SK-N-SH treated with all-trans-retinoic acid at 6 μM for 48 hours (cell line): ENCODE measurements at regions not wholly inside any gene's neighbourhood (a gene's known extent, or its start where the extent isn't known, plus 50 kb on each side); places are given as distances from the start of the nearest gene placed in this dataset.

Experiments
- ATAC-seq: fragments of 200-7000 bp; cut with Tn5 transposase; 3 replicates; pipeline ENCODE4 v1.9.1; 2020; ENCODE audit warnings: mild to moderate bottlenecking, moderate library complexity
- ARNTL ChIP-seq: fragments of 450-650 bp; formaldehyde crosslinking; IDR thresholded peaks from 2 replicates; pipeline ENCODE4 v1.5.0; 2020; ENCODE audit warnings: low read depth, mild to moderate bottlenecking, moderate library complexity, borderline replicate concordance
- CREB5 ChIP-seq: fragments of 250-450 bp; sonication (Bioruptor Pico); IDR thresholded peaks from 2 replicates; pipeline ENCODE4 v1.5.1; 2020; ENCODE audit warnings: low read depth, mild to moderate bottlenecking, moderate library complexity
- CSDC2 ChIP-seq: fragments of 250-450 bp; sonication (Bioruptor Pico); IDR thresholded peaks from 2 replicates; pipeline ENCODE4 v1.5.0; 2020; ENCODE audit warnings: mild to moderate bottlenecking, moderate library complexity
- CSRNP3 ChIP-seq: fragments of 250-450 bp; sonication (Bioruptor Pico); IDR thresholded peaks from 2 replicates; pipeline ENCODE4 v1.5.1; 2021; ENCODE audit warnings: mild to moderate bottlenecking, moderate library complexity
- GLIS3 ChIP-seq: fragments of 250-450 bp; sonication (Bioruptor Pico); IDR thresholded peaks from 2 replicates; pipeline ENCODE4 v1.5.0; 2020; ENCODE audit warnings: mild to moderate bottlenecking, moderate library complexity
- ISL1 ChIP-seq: fragments of 250-450 bp; sonication (Bioruptor Pico); IDR thresholded peaks from 2 replicates; pipeline ENCODE4 v2.1.2; 2022; ENCODE audit warnings: mild to moderate bottlenecking, moderate library complexity
- OSR1 ChIP-seq: fragments of 250-450 bp; sonication (Bioruptor Pico); IDR thresholded peaks from 2 replicates; pipeline ENCODE4 v1.8.0; 2022; ENCODE audit warnings: moderate library complexity, mild to moderate bottlenecking, inconsistent platforms
- PATZ1 ChIP-seq: fragments of 250-450 bp; sonication (Bioruptor Pico); IDR thresholded peaks from 2 replicates; pipeline ENCODE4 v1.8.0; 2020; ENCODE audit warnings: mild to moderate bottlenecking, moderate library complexity, borderline replicate concordance
- POU6F1 ChIP-seq: fragments of 250-450 bp; sonication (Bioruptor Pico); IDR thresholded peaks from 2 replicates; pipeline ENCODE4 v1.8.0; 2021; ENCODE audit warnings: low read depth, mild to moderate bottlenecking, moderate library complexity, borderline replicate concordance
- PPARA ChIP-seq: fragments of 250-450 bp; sonication (Bioruptor Pico); IDR thresholded peaks from 2 replicates; pipeline ENCODE4 v1.5.0; 2020; ENCODE audit warnings: mild to moderate bottlenecking, borderline replicate concordance
- RARB ChIP-seq: fragments of 250-450 bp; sonication (Bioruptor Pico); IDR thresholded peaks from 2 replicates; pipeline ENCODE4 v1.8.0; 2021; ENCODE audit warnings: mild to moderate bottlenecking, moderate library complexity
- SNAI2 ChIP-seq: fragments of 250-450 bp; sonication (Bioruptor Pico); IDR thresholded peaks from 2 replicates; pipeline ENCODE4 v1.5.0; 2020; ENCODE audit warnings: mild to moderate bottlenecking, moderate library complexity
- TCF4 ChIP-seq: fragments of 250-450 bp; sonication (Bioruptor Pico); IDR thresholded peaks from 2 replicates; pipeline ENCODE4 v1.8.0; 2021; ENCODE audit warnings: mild to moderate bottlenecking, moderate library complexity, borderline replicate concordance
- TOX ChIP-seq: fragments of 250-450 bp; sonication (Bioruptor Pico); IDR thresholded peaks from 2 replicates; pipeline ENCODE4 v1.8.0; 2021; ENCODE audit warnings: mild to moderate bottlenecking, moderate library complexity, borderline replicate concordance
- TSHZ2 ChIP-seq: fragments of 250-450 bp; sonication (Bioruptor Pico); IDR thresholded peaks from 2 replicates; pipeline ENCODE4 v1.5.0; 2020; ENCODE audit warnings: mild to moderate bottlenecking, moderate library complexity
- ZC3H10 ChIP-seq: fragments of 250-450 bp; sonication (Bioruptor Pico); IDR thresholded peaks from 2 replicates; pipeline ENCODE4 v1.5.1; 2021; ENCODE audit warnings: mild to moderate bottlenecking, moderate library complexity
- ZFP3 ChIP-seq: fragments of 250-450 bp; sonication (Bioruptor Pico); IDR thresholded peaks from 2 replicates; pipeline ENCODE4 v1.5.0; 2020; ENCODE audit warnings: mild to moderate bottlenecking, moderate library complexity
- ZFP30 ChIP-seq: fragments of 450-650 bp; formaldehyde crosslinking; IDR thresholded peaks from 2 replicates; pipeline ENCODE4 v1.5.0; 2022; ENCODE audit warnings: mild to moderate bottlenecking, moderate library complexity
- ZNF565 ChIP-seq: fragments of 450-650 bp; formaldehyde crosslinking; conservative IDR thresholded peaks from 2 replicates; pipeline ENCODE4 v1.5.0; 2020; ENCODE audit warnings: low read depth, mild to moderate bottlenecking, moderate library complexity
- ZNF70 ChIP-seq: fragments of 450-650 bp; formaldehyde crosslinking; IDR thresholded peaks from 2 replicates; pipeline ENCODE4 v1.5.0; 2020; ENCODE audit warnings: mild to moderate bottlenecking, moderate library complexity
- ZNF8 ChIP-seq: fragments of 450-650 bp; formaldehyde crosslinking; IDR thresholded peaks from 2 replicates; pipeline ENCODE4 v1.5.0; 2020; ENCODE audit warnings: mild to moderate bottlenecking, moderate library complexity

GRCh38 chr1:22257290-22258275 is 114.7 kb upstream of the WNT4 start:
- no peak for ATAC-seq
- TF ChIP-seq ISL1 (CRISPR knock-in tag), result no peak
- no peak for TF ChIP-seq ZC3H10 (CRISPR knock-in tag)
- TF ChIP-seq CREB5 (CRISPR knock-in tag), result no peak
- no peak for TF ChIP-seq SNAI2 (CRISPR knock-in tag)
- TF ChIP-seq ZNF565, result no peak
- TF ChIP-seq ZNF70 (CRISPR knock-in tag), result no peak
- TF ChIP-seq GLIS3 (CRISPR knock-in tag), result no peak
- TF ChIP-seq ZFP3 (CRISPR knock-in tag), result no peak
- no peak for TF ChIP-seq TCF4 (CRISPR knock-in tag)
- no peak for TF ChIP-seq TOX (CRISPR knock-in tag)
- TF ChIP-seq CSDC2 (CRISPR knock-in tag), result no peak
- TF ChIP-seq CSRNP3 (CRISPR knock-in tag), result no peak
- TF ChIP-seq ARNTL (CRISPR knock-in tag), result no peak
- TF ChIP-seq POU6F1 (CRISPR knock-in tag), result no peak
- TF ChIP-seq PPARA (CRISPR knock-in tag), result no peak
- no peak for TF ChIP-seq TSHZ2
- no peak for TF ChIP-seq ZFP30

- TF ChIP-seq TSHZ2 (no peak), SNAI2 (CRISPR knock-in tag) (no peak), PATZ1 (no peak), TCF4 (CRISPR knock-in tag) (no peak), ZNF565 (no peak), CREB5 (CRISPR knock-in tag) (no peak), OSR1 (CRISPR knock-in tag) (no peak), ZC3H10 (CRISPR knock-in tag) (no peak), ARNTL (CRISPR knock-in tag) (no peak), CSRNP3 (CRISPR knock-in tag) (no peak), ZNF8 (CRISPR knock-in tag) (no peak), RARB (CRISPR knock-in tag) (no peak), CSDC2 (CRISPR knock-in tag) (no peak)
- no peak for ATAC-seq
Observed at GRCh38 chr1:22258698-22259097, 115.8 kb upstream of the WNT4 start.
